HG03095 (cell line): ENCODE measurements at regions not wholly inside any gene's neighbourhood (a gene's known extent, or its start where the extent isn't known, plus 50 kb on each side); places are given as distances from the start of the nearest gene placed in this dataset.

Experiments
- ATAC-seq: cut with Tn5 transposase; IDR thresholded peaks from one replicate; pipeline ENCODE4 v1.9.1; 2021; ENCODE audit warnings: moderate library complexity; ENCODE audit not compliant: unreplicated experiment

GRCh38 chr6:40195428-40196134 lies 261.3 kb upstream of the MOCS1 start:
- no peak for ATAC-seq

- ATAC-seq, result no peak
Measured at GRCh38 chr6:40194447-40195170, 260.3 kb upstream of the MOCS1 start.

DNA sequence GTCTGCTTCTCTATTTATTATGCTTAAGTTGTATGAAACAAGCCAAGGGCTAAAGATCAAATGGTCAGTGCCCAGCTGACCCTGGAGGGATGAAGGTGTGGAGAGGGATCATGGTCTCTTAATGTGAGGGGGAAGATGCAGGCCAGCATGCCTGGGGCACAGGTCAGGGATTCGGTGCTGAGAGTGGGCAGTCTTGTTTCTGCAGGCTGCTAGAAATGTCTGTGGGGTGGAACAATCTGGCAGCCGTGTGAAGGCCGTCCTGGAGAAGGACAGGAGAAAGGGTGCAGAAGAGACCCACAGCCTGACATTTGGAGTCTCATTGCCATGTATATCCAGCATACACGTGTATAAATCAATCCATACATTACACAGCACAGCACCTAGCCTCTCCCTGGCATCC lies 258.3 kb upstream of the MOCS1 start:
- no peak for ATAC-seq

- ATAC-seq, result no peak
Measured at GRCh38 chr6:40188931-40189330, 254.7 kb upstream of the MOCS1 start.

DNA sequence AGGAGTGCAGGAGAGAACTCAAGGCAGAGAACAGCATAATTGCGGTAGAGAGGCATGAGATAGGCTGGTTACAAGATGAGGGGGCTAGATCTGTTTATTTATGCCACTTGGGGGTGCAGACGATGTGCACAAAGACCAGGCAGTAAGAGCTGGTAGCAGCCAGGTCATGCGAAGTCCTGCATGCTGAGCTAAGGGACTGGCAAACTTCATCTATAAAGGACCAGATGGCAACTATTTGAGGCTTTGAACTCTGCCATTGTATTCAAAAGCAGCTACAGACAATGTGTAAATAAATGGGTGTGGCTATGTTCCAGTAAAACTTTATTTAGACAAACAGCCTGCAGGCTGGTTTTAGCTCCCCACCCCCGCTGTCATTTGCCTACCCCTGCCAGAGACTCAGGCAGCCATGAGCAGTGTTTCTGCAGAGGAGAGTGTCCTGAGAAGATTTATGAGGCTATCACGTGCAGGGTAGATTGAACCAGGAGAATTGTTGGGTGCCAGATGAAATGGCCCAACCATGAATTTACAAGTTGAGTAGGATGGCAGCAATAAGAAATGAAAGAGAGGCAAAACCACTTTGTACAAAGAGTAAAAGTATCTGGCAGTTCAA lies 253.4 kb upstream of the MOCS1 start:
- no peak for ATAC-seq

DNA sequence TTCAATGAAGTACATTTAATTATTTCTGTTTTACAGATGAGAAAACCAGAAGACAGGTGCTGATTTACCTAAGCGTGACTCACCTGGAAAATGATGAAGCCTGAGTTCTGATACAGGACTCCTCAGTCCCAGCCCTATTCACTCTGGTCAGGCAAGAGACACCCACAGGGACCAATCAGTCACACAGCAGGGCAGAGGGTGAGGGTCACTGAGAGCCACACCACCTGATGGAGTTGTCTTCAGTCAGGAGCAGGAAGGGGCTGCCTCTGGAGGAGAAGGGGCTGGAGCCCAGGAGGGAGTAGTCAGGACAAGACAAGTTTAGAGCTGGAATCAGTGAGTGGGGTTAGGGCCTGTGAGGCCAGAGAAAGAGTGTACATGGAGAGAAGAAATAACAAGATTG lies 251.2 kb upstream of the MOCS1 start:
- ATAC-seq, result no peak

GRCh38 chr6:40183902-40184301 lies 249.6 kb upstream of the MOCS1 start:
- no peak for ATAC-seq

DNA sequence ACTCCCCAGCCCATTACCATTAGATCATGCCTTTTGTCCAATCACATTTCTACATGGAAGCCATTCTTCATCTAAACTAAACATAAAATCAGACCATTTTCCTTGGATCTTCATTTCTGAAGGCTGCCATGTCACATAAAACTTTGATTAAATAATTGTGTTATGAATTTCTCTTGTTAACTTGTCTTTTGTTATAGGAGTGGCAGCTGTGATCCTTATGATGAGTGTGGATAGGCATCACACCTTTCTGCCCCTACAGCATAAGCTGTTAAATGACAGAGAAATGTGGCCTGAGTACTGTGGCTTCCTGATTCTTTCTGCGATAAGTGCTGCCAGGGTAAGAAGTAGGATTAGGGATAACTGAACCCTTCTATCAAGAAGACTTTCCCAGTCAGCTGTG lies 247.1 kb upstream of the MOCS1 start:
- ATAC-seq, result no peak

DNA sequence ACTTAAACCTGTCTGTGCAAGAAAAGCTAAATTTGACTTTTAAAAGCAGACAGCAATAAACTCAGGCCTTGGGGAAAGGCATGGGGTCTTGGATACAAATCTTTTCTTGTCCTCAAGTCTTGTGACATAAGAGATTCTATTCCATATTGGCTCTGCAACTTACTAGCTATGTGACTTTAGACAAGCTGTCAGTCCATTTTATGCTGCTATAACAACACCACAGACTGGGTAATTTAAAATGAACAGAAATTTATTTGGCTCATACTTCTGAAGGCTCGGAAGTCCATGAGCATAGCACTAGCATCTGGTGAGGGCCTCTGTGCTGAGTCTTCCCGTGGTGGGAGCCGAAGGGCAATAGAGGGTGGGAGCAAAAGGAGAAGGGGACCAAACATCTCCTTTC lies 246.0 kb upstream of the MOCS1 start:
- no peak for ATAC-seq

- ATAC-seq, result no peak
Measured at GRCh38 chr6:40179496-40179895, 245.2 kb upstream of the MOCS1 start.

GRCh38 chr6:40177598-40177997 lies 243.3 kb upstream of the MOCS1 start:
- no peak for ATAC-seq

DNA sequence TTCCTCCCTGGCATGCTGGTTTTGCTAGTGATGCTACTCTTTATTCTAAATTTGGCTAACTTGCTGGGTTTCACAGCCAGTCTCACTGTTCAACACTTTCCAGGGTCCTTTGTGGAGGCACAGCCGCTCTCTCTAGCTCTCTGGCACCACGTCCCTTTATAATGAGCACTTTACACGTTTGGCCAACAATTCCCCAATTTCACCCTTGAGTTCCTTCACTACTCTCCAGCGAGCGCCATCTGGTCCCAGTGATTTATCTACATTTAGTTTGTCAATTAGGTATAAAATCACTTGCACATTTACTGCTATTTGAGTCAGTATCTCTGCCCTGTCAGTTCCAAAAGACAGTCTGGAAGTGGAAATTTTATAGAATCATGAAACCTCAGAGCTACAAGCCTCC lies 241.9 kb upstream of the MOCS1 start:
- no peak for ATAC-seq

GRCh38 chr6:40172272-40172671 lies 238.0 kb upstream of the MOCS1 start:
- no peak for ATAC-seq

- no peak for ATAC-seq
Measured at GRCh38 chr6:40171343-40171742, 237.1 kb upstream of the MOCS1 start.

GRCh38 chr6:40170856-40171255 lies 236.6 kb upstream of the MOCS1 start:
- ATAC-seq, result no peak

GRCh38 chr6:40169878-40170277 lies 235.6 kb upstream of the MOCS1 start:
- no peak for ATAC-seq

DNA sequence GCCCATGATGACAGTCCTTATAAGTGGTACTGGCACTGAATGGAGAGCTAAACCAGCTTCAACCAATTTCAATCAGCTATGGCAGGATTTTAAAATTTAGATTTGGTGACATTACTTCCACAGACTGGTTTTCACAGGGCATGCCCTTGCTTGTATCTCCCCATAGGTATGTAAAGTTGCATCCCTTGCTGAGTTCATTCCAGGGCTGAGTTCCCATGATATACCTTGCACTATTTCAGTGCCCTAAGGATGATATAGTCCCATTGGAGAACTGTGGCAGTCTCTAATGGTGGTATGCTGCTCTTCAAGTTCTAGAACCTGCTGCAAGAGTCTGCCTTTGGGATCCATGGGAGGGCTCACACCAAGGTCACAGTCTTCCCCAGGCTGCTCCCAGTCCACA lies 232.7 kb upstream of the MOCS1 start:
- ATAC-seq, result no peak

DNA sequence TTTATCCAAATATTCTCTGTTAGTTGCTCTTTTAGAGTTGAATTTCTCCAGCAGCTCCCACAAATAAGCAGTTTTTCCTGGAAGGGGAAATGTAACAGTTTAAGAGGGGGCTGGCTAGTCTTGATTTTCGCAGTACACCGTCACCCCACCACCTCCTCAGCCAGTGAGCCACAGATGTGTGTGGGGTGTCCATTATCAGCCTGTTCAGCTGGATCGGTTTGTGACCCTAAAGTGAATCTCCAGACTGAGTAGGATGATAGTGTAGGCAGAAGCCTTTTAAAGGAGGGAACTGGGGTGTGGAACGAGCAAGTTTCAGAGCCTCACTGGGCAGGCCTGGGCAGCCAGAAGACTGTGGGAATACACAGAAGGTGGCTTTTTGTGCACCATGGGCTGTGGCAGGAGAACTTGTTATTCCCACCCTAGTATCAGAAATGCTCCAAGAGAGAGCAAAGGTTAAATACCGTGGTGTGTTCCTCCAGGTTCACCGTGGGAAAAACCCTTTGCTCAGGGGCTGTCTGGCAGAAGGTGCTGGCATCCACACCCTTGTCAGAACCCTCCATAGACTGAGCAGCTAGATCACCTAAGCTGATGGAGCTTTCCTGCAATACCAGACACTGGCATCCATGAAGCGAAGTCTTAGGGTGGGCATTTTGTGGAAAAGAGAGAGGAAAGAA lies 230.9 kb upstream of the MOCS1 start:
- no peak for ATAC-seq

- ATAC-seq, result no peak
Measured at GRCh38 chr6:40164345-40164755, 230.1 kb upstream of the MOCS1 start.

DNA sequence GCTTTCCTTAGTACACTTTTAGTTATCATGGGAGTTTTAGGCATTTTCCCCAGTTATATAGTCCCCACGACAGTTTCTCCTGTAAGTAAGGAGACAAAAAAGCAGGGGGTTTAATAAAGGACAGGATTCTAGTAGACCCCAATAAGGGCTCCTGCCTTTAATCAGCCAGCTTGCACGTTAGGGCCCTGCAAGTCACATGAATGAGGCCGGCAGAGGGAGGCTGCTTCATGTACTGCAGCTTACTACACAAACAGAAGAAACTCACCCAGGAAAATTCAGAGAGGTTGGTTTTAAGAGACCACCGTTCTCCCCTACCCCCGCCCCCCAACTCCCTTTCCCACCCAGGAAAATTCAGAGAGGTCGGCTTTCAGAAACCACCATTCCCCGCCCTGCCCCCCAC lies 229.7 kb upstream of the MOCS1 start:
- ATAC-seq, result no peak

GRCh38 chr6:40162074-40162473 lies 227.8 kb upstream of the MOCS1 start:
- ATAC-seq, result no peak

GRCh38 chr6:40160826-40161225 lies 226.6 kb upstream of the MOCS1 start:
- no peak for ATAC-seq
